Retinal pigment epithelial cell (primary cell): ENCODE measurements at regions not wholly inside any gene's neighbourhood (a gene's known extent, or its start where the extent isn't known, plus 50 kb on each side); places are given as distances from the start of the nearest gene placed in this dataset.

Source experiments
- DNase-seq: peaks from one replicate; pipeline ENCODE4 v3.0.0-alpha.2; 2010; ENCODE audit warnings: low read depth
- H3K4me3 ChIP-seq: 2 replicates; pipeline ENCODE4 v1.5.1; 2011; ENCODE audit warnings: mild to moderate bottlenecking, low read length, control low read depth, moderate library complexity
- CTCF ChIP-seq: conservative IDR thresholded peaks from 2 replicates; pipeline ENCODE4 v1.5.1; 2011; ENCODE audit warnings: low read depth, low read length, control low read depth, inconsistent platforms

DNA sequence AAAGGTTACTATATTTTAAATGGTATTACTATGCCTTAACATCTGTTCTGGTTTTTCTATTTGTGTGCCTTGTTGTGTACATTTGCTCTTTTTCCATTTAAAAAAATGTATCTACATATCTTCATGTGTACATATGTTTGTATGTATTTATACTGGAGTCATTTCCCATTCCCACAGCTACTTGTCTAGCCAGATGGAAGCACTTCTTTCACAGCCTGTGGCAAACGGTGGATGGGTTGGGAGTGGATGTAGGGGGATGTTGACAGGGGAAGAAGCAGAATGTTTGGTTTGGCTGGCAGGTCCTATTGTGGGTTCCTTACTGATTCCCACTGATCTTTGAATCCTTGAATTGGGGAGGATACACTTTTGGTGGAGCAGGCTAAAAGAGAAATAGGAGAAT, 93.6 kb upstream of the CNTNAP4 start:
- H3K4me3 ChIP-seq = no peak overlapping the region
- TF ChIP-seq CTCF = no peak
- no peak for DNase-seq

- no peak for DNase-seq
- TF ChIP-seq CTCF = no peak
- no peak overlapping the region for H3K4me3 ChIP-seq
Measured at GRCh38 chr16:76190057-76190456, 87.1 kb upstream of the CNTNAP4 start.

GRCh38 chr16:76190480-76190879, 86.7 kb upstream of the CNTNAP4 start:
- DNase-seq = no peak
- no peak for TF ChIP-seq CTCF
- no peak overlapping the region for H3K4me3 ChIP-seq

- no peak for TF ChIP-seq CTCF
- no peak overlapping the region for H3K4me3 ChIP-seq
- DNase-seq = no peak
Measured at GRCh38 chr16:76193906-76194615, 83.1 kb upstream of the CNTNAP4 start.

- no peak overlapping the region for H3K4me3 ChIP-seq
- DNase-seq = no peak
- no peak for TF ChIP-seq CTCF
Measured at GRCh38 chr16:76194616-76195015, 82.6 kb upstream of the CNTNAP4 start.

DNA sequence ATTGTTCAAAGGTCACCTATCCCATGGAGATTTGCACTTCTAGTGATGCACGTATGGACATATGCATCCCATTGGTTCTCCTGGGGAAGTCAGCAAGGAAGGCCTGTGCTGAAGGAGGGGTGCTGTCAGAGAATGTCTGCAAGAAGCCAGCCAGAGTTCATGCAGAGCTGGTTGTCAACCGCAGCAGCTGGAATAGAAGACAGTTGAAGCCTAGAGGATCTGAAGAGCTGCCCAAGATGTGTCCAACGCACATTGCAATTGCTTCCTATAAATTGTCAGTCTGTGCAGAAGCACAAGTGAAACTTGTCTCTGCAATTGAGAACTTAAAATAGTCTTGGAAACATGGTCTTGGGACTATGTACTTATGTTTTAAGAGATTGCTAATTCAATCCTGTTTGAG, 82.1 kb upstream of the CNTNAP4 start:
- TF ChIP-seq CTCF = no peak
- no peak overlapping the region for H3K4me3 ChIP-seq
- DNase-seq = no peak

- H3K4me3 ChIP-seq = no peak overlapping the region
- no peak for TF ChIP-seq CTCF
- no peak for DNase-seq
Measured at GRCh38 chr16:76195648-76196047, 81.6 kb upstream of the CNTNAP4 start.
